Endothelial cell of umbilical vein (primary cell): ENCODE measurements at regions not wholly inside any gene's neighbourhood (a gene's known extent, or its start where the extent isn't known, plus 50 kb on each side); places are given as distances from the start of the nearest gene placed in this dataset.

ENCODE experiments used
- BruUV-seq: library from RNA; stranded (reverse); fragments of 400-500 nt; replicated peaks from 2 replicates; lab custom pipeline; 2021; lab: Mats Ljungman, UMichigan
- CTCF ChIA-PET: fragments of 300-600, 350-600 bp; sonication (Branson Sonifier 250); formaldehyde crosslinking; loops from one replicate; lab custom pipeline; 2021; ENCODE audit warnings: antibody characterized with exemption, inconsistent platforms; lab: Charles Lee
- POLR2A ChIA-PET: fragments of 300-600, 350-600 bp; sonication (Branson Sonifier 250); formaldehyde crosslinking; loops from one replicate; lab custom pipeline; 2021; ENCODE audit warnings: antibody characterized with exemption, inconsistent platforms; lab: Charles Lee
- DNase-seq: peaks from one replicate; pipeline ENCODE4 v3.0.0-alpha.2; 2011; ENCODE audit warnings: low read depth, low spot score
- FAIRE-seq: peaks from 2 replicates; lab custom pipeline; 2011; peaks lifted over from hg19 to GRCh38; lab: Jason Lieb, UNC
- H2AFZ ChIP-seq: 2 replicates; pipeline ENCODE4 v1.6.0; 2012; ENCODE audit warnings: low read depth, low read length, control low read depth, inconsistent platforms
- H3K27ac ChIP-seq: 2 replicates; pipeline ENCODE4 v1.5.1; 2011; ENCODE audit warnings: low read depth, mild to moderate bottlenecking, control low read depth, low read length, moderate library complexity; ENCODE audit not compliant: insufficient read depth
- H3K27me3 ChIP-seq, 2 experiments: 2 replicates each; pipeline versions ENCODE4 v1.6.0 to v1.6.1; 2011; ENCODE audit warnings: low read length in 2 of 2, mixed read lengths in 1 of 2; ENCODE audit not compliant: control insufficient read depth in 2 of 2, insufficient read depth in 2 of 2
- H3K36me3 ChIP-seq, 2 experiments: 2 replicates in 1 of 2; 3 replicates in 1 of 2; pipeline ENCODE4 v1.5.1; 2011; ENCODE audit warnings: low read length in 2 of 2, mild to moderate bottlenecking in 1 of 2, moderate library complexity in 1 of 2; ENCODE audit not compliant: control insufficient read depth in 2 of 2, insufficient read depth in 2 of 2; ENCODE audit errors: extremely low read depth in 1 of 2
- H3K4me1 ChIP-seq: 3 replicates; pipeline ENCODE4 v1.5.1; 2011; ENCODE audit warnings: mild to moderate bottlenecking, low read length; ENCODE audit not compliant: control insufficient read depth, insufficient read depth; ENCODE audit errors: extremely low read depth
- H3K4me2 ChIP-seq: 2 replicates; pipeline ENCODE4 v1.6.1; 2011; ENCODE audit warnings: low read length, control low read depth, mixed read lengths; ENCODE audit not compliant: insufficient read depth
- H3K4me3 ChIP-seq, 3 experiments: fragments of 200-600 bp in 1 of 3; sonication (generic), shearing (Covaris generic) in 1 of 3; replicated peaks in 1 of 3; 2 replicates each; pipeline ENCODE4 v1.5.1; 2011 to 2016; ENCODE audit warnings: control low read depth in 3 of 3, low read length in 3 of 3, mild to moderate bottlenecking in 2 of 3, inconsistent platforms in 1 of 3, low read depth in 1 of 3, moderate library complexity in 1 of 3; ENCODE audit not compliant: insufficient read depth in 1 of 3
- H3K79me2 ChIP-seq: 2 replicates; pipeline ENCODE4 v1.6.0; 2012; ENCODE audit warnings: low read length, inconsistent platforms; ENCODE audit not compliant: control insufficient read depth, insufficient read depth
- H3K9ac ChIP-seq: replicated peaks from 2 replicates; pipeline ENCODE3; 2011; ENCODE audit warnings: low read length, control low read depth; ENCODE audit not compliant: insufficient read depth; ENCODE audit errors: extremely low read depth
- H3K9me1 ChIP-seq: replicated peaks from 3 replicates; pipeline ENCODE4 v1.6.0; 2011; ENCODE audit warnings: mild to moderate bottlenecking, low read length; ENCODE audit not compliant: control insufficient read depth, insufficient read depth; ENCODE audit errors: extremely low read depth
- H3K9me3 ChIP-seq: replicated peaks from 2 replicates; pipeline ENCODE4 v1.5.1; 2012; ENCODE audit warnings: low read length, inconsistent platforms; ENCODE audit not compliant: control insufficient read depth, insufficient read depth
- H4K20me1 ChIP-seq: replicated peaks from 2 replicates; pipeline ENCODE3; 2011; ENCODE audit warnings: mild to moderate bottlenecking, low read length; ENCODE audit not compliant: control insufficient read depth, insufficient read depth; ENCODE audit errors: extremely low read depth
- EZH2 ChIP-seq: IDR thresholded peaks from 2 replicates; pipeline ENCODE4 v1.6.1; 2012; ENCODE audit warnings: borderline replicate concordance, low read depth, mild to moderate bottlenecking, moderate library complexity, low read length, inconsistent platforms; ENCODE audit not compliant: severe bottlenecking
- FOS ChIP-seq: IDR thresholded peaks from 2 replicates; pipeline ENCODE4 v1.6.1; 2011; ENCODE audit warnings: mild to moderate bottlenecking, low read length, moderate library complexity, borderline replicate concordance; ENCODE audit not compliant: insufficient read depth
- GATA2 ChIP-seq: IDR thresholded peaks from 2 replicates; pipeline ENCODE4 v1.7.0; 2011; ENCODE audit warnings: low read depth, mild to moderate bottlenecking, moderate library complexity, mixed read lengths, low read length; ENCODE audit not compliant: insufficient read length, insufficient read depth
- JUN ChIP-seq: IDR thresholded peaks from 2 replicates; pipeline ENCODE4 v1.6.1; 2011; ENCODE audit warnings: borderline replicate concordance, low read depth; ENCODE audit not compliant: insufficient read length, insufficient read depth
- MYC ChIP-seq: IDR thresholded peaks from one replicate; pipeline ENCODE4 v1.6.1; 2011; ENCODE audit warnings: mild to moderate bottlenecking, low read depth, low read length
- POLR2A ChIP-seq: IDR thresholded peaks from 2 replicates; pipeline ENCODE4 v1.6.1; 2012; ENCODE audit warnings: low read depth, mild to moderate bottlenecking, control low read depth, low read length
- POLR2AphosphoS5 ChIP-seq: IDR thresholded peaks from 2 replicates; pipeline ENCODE4 v1.6.1; 2012; ENCODE audit warnings: low read depth, mild to moderate bottlenecking, control low read depth, low read length, moderate library complexity; ENCODE audit not compliant: insufficient read depth
- dilution Hi-C: fragments of 300-500 bp; cut with MboI; formaldehyde crosslinking; loops from one replicate; pipeline ENCODE4 v1.15.0; 2019; ENCODE audit warnings: low sequenced_read_pairs; ENCODE audit not compliant: extremely low pct_ligation_motif_present
- intact Hi-C: fragments of 100-400 bp; cut with micrococcal nuclease; formaldehyde crosslinking; loops from one replicate; pipeline ENCODE4 v1.10.0; 2022
- TF ChIP-seq, protein P1 (sequence below): IDR thresholded peaks from 2 replicates; pipeline ENCODE4 v1.6.1; 2011; ENCODE audit not compliant: insufficient read depth, insufficient read length
- TF ChIP-seq, protein P2 (sequence below), 2 donors: IDR thresholded peaks; 1 replicate in 1 of 2; 2 replicates in 1 of 2; pipeline ENCODE4 v1.5.1; 2011; ENCODE audit warnings: low read length in 2 of 2, mild to moderate bottlenecking in 2 of 2, moderate library complexity in 2 of 2, control low read depth in 1 of 2, inconsistent platforms in 1 of 2, low read depth in 1 of 2; ENCODE audit not compliant: insufficient read depth in 1 of 2; ENCODE audit errors: extremely low read depth in 1 of 2

DNA sequence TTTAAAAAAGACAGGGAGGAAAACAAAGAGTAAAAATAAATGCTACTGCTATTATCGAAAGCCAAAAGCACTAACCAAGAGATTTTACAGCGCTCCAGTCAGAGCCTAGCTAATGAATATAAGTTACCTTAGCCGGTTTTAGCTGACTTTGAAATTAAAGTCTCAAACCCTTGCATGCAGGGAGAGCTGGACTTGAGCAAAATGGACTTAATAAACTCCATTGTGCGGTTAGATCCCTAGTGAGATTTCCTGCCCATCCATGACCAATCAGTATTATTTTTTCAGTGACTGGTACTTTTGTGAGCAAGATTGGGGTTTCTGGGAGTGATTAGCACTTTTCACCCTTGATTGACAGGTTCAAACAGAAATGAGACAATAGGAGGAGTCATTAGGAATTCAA is 333.4 kb upstream of the ADGRL2 start:
- ChIA-PET CTCF (interaction anchor here (2.2 kb wide), 1 partner anchor 11 kb away, joined by 6 read pairs; no protein-coding TSS in a partner anchor), POLR2A (no interaction called here)
- Histone ChIP-seq H3K4me2 (no peak overlapping the region), H3K9me3 (no peaks in the 10 kb centered on the region), H3K36me3 (no peaks in the 10 kb centered on the region), H2AFZ (no peak overlapping the region), H3K27me3 (no peaks in the 10 kb centered on the region), H3K27ac (no peak overlapping the region), H3K9ac (no peak overlapping the region), H3K4me3 (no peak overlapping the region), H3K79me2 (no peaks in the 10 kb centered on the region), H4K20me1 (no peaks in the 10 kb centered on the region), H3K4me1 (no peaks in the 10 kb centered on the region), H3K9me1 (no peaks in the 10 kb centered on the region)
- DNase-seq = no peak
- intact Hi-C loops (no loop called here), dilution Hi-C loops (no loop called here)
- TF ChIP-seq FOS = no peak
- TF ChIP-seq, protein P1, sequence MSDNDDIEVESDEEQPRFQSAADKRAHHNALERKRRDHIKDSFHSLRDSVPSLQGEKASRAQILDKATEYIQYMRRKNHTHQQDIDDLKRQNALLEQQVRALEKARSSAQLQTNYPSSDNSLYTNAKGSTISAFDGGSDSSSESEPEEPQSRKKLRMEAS = no peak
- no peak for TF ChIP-seq POLR2AphosphoS5
- TF ChIP-seq JUN = no peak
- no peak for TF ChIP-seq EZH2
- no peak for TF ChIP-seq POLR2A
- no peak for TF ChIP-seq MYC
- no peak for TF ChIP-seq GATA2
- TF ChIP-seq, protein P2, sequence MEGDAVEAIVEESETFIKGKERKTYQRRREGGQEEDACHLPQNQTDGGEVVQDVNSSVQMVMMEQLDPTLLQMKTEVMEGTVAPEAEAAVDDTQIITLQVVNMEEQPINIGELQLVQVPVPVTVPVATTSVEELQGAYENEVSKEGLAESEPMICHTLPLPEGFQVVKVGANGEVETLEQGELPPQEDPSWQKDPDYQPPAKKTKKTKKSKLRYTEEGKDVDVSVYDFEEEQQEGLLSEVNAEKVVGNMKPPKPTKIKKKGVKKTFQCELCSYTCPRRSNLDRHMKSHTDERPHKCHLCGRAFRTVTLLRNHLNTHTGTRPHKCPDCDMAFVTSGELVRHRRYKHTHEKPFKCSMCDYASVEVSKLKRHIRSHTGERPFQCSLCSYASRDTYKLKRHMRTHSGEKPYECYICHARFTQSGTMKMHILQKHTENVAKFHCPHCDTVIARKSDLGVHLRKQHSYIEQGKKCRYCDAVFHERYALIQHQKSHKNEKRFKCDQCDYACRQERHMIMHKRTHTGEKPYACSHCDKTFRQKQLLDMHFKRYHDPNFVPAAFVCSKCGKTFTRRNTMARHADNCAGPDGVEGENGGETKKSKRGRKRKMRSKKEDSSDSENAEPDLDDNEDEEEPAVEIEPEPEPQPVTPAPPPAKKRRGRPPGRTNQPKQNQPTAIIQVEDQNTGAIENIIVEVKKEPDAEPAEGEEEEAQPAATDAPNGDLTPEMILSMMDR (IDR thresholded peaks at IDR 0.05; ENCODE audit: extremely low read depth in 1 of 2, insufficient read depth in 1 of 2, low read depth in 1 of 2, low read length in 2 of 2) = no peak
- BruUV-seq = no TSS peak
- FAIRE-seq = no peak
